IPS-18a (cell line): ENCODE measurements at regions not wholly inside any gene's neighbourhood (a gene's known extent, or its start where the extent isn't known, plus 50 kb on each side); places are given as distances from the start of the nearest gene placed in this dataset.
"Not testable (repeated sequence)": the region's sequence is repeated elsewhere in the genome, so short reads cannot be mapped to it uniquely, and the experiment has no call there.

ENCODE experiments used
- H3K27ac ChIP-seq: one replicate; pipeline ENCODE4 v1.5.1; 2013; ENCODE audit warnings: low read length
- H3K27me3 ChIP-seq: one replicate; pipeline ENCODE4 v1.6.1; 2013; ENCODE audit warnings: mild to moderate bottlenecking, low read length; ENCODE audit not compliant: control insufficient read depth, insufficient read depth
- H3K36me3 ChIP-seq: one replicate; pipeline ENCODE4 v1.6.1; 2013; ENCODE audit warnings: low read depth, low read length; ENCODE audit not compliant: control insufficient read depth
- H3K4me1 ChIP-seq: one replicate; pipeline ENCODE4 v1.6.1; 2013; ENCODE audit warnings: low read depth, low read length; ENCODE audit not compliant: control insufficient read depth
- H3K4me3 ChIP-seq: one replicate; pipeline ENCODE4 v1.5.1; 2013; ENCODE audit warnings: low read length
- H3K9ac ChIP-seq: one replicate; pipeline ENCODE4 v1.6.1; 2013; ENCODE audit warnings: mild to moderate bottlenecking, low read length, moderate library complexity
- H3K9me3 ChIP-seq: one replicate; pipeline ENCODE4 v1.6.1; 2013; ENCODE audit warnings: low read depth, low read length; ENCODE audit not compliant: control insufficient read depth

DNA sequence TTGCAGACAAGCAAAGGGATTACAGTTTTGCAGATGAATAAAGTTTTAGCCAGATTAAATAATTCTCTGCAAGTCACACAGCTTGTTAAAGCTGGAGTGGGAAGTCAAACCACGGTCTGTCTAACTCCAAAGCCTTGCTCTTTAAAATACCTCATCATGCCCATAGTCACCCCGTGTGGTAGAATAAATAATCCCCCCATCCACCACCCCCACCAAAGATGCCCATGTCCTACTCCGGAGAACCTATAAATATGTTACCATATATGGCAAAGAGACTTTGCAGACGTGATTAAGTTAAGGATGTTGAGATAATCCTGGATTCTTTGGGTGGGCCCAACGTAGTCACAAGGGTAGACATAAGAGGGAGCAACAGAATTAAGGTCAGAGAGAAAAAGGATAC, 118.7 kb downstream of the BEND2 start:
- no peaks in the 10 kb centered on the region for H3K27me3 ChIP-seq
- no peaks in the 10 kb centered on the region for H3K36me3 ChIP-seq
- H3K9me3 ChIP-seq, result no peaks in the 10 kb centered on the region
- no peak overlapping the region for H3K27ac ChIP-seq
- H3K9ac ChIP-seq, result no peak overlapping the region
- peaks cover 7% of the 10 kb centered on the region for H3K4me1 ChIP-seq
- H3K4me3 ChIP-seq, result no peak overlapping the region

DNA sequence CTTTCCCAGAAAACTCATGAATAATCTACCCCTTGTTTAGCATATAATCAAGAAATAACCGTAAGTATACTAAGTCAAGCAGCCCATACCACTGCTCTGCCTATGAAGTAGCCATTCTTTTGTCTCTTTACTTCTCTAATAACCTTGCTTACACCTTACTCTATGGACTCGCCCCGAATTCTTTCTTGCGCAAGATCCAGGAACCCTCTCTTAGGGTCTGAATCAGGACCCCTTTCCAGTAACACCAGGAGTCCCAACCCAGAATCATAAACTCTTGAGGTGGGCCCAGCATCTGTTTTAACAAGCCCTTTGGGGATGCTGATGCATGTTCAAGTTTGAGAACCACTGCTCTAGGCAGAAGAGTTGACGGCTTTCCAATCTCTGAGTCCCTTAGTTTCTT, 119.6 kb downstream of the BEND2 start:
- H3K4me3 ChIP-seq, result no peak overlapping the region
- H3K9ac ChIP-seq, result no peak overlapping the region
- no peak overlapping the region for H3K27ac ChIP-seq
- H3K36me3 ChIP-seq, result no peaks in the 10 kb centered on the region
- no peaks in the 10 kb centered on the region for H3K9me3 ChIP-seq
- peaks cover 7% of the 10 kb centered on the region for H3K4me1 ChIP-seq
- H3K27me3 ChIP-seq, result no peaks in the 10 kb centered on the region

DNA sequence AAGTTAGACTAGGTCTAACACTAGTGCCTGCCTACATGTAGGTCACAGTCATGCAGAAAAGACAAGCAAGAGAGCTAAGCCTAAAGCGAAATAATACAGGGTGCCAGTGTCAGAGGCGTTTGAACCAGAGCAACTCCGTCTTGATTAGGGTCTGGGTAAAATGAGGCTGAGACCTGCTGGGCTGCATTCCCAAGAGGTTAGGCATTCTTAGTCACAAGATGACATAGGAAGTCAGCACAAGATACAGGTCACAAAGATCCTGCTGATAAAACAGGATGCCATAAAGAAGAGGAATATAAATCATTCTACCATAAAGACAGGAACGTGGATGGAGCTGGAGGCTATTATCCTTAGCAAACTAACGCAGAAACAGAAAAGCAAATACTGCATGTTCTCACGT, 120.9 kb downstream of the BEND2 start:
- Histone ChIP-seq H3K9ac (no peak overlapping the region), H3K27me3 (no peaks in the 10 kb centered on the region), H3K27ac (no peak overlapping the region), H3K36me3 (no peaks in the 10 kb centered on the region), H3K4me3 (no peak overlapping the region), H3K9me3 (peaks cover 4% of the 10 kb centered on the region), H3K4me1 (peaks cover 7% of the 10 kb centered on the region)

DNA sequence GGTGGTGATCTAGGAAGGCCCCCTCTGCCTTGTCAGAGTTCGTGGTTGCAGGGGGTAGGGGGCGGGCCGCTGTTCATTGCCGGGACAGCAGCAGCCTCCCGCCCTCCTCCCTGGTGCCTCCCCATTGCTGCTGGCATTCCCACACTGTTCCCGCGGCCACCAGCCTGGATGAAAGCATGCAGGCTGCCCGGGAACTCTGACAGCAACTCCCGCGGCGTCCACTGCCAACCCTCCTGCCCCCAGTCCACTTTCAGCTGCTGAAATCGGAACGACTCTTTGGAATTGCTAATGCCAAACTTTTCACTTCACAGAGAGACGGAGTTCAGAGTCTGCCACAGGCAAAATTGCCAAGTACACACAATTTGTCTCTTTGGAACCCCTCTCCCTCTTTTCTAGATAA, 121.9 kb downstream of the BEND2 start:
- no peaks in the 10 kb centered on the region for H3K27me3 ChIP-seq
- H3K9me3 ChIP-seq, result peaks cover 4% of the 10 kb centered on the region
- H3K4me3 ChIP-seq, result peak overlapping the region; percentile 8
- peaks cover 7% of the 10 kb centered on the region for H3K4me1 ChIP-seq
- no peak overlapping the region for H3K27ac ChIP-seq
- no peak overlapping the region for H3K9ac ChIP-seq
- H3K36me3 ChIP-seq, result no peaks in the 10 kb centered on the region

DNA sequence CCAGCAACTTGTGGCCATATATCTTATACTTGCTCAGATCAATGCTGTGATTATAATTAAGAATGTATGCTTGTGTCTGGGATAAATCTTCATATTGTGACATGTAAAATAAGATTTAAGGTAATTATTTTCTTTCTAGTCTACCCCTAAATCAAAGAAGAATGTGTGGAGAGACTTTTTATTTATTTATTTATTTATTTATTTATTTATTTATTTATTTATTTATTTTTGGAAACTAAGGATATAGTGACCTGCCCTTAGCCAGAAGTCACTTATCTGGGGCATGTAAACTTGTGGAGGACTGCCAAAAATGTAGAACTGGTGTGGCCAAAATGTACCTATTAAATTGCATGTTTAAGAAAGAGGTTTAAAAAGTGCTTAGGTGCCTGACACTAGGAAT, 144.3 kb downstream of the BEND2 start:
- Histone ChIP-seq H3K27me3 (no peaks in the 10 kb centered on the region), H3K4me1 (peaks cover 8% of the 10 kb centered on the region), H3K27ac (no peak overlapping the region), H3K9me3 (peaks cover 10% of the 10 kb centered on the region), H3K4me3 (no peak overlapping the region), H3K36me3 (no peaks in the 10 kb centered on the region), H3K9ac (no peak overlapping the region)

- no peak overlapping the region for H3K27ac ChIP-seq
- H3K4me1 ChIP-seq, result peaks cover 8% of the 10 kb centered on the region
- no peak overlapping the region for H3K4me3 ChIP-seq
- H3K9ac ChIP-seq, result no peak overlapping the region
- H3K9me3 ChIP-seq, result peaks cover 12% of the 10 kb centered on the region
- no peaks in the 10 kb centered on the region for H3K36me3 ChIP-seq
- H3K27me3 ChIP-seq, result no peaks in the 10 kb centered on the region
These were observed 145.1 kb downstream of the BEND2 start for GRCh38 chrX:18075603-18076002.

- not testable (repeated sequence) for H3K4me1 ChIP-seq, H3K36me3 ChIP-seq, H3K27ac ChIP-seq, H3K4me3 ChIP-seq, H3K9ac ChIP-seq, H3K9me3 ChIP-seq, H3K27me3 ChIP-seq
These were observed 152.6 kb downstream of the BEND2 start for GRCh38 chrX:18068045-18068444.

GRCh38 chrX:18065956-18066355, 154.7 kb downstream of the BEND2 start:
- no peaks in the 10 kb centered on the region for H3K36me3 ChIP-seq
- H3K27ac ChIP-seq, result no peak overlapping the region
- no peak overlapping the region for H3K4me3 ChIP-seq
- H3K9me3 ChIP-seq, result peaks cover 4% of the 10 kb centered on the region
- no peaks in the 10 kb centered on the region for H3K27me3 ChIP-seq
- no peak overlapping the region for H3K9ac ChIP-seq
- peaks cover 4% of the 10 kb centered on the region for H3K4me1 ChIP-seq

DNA sequence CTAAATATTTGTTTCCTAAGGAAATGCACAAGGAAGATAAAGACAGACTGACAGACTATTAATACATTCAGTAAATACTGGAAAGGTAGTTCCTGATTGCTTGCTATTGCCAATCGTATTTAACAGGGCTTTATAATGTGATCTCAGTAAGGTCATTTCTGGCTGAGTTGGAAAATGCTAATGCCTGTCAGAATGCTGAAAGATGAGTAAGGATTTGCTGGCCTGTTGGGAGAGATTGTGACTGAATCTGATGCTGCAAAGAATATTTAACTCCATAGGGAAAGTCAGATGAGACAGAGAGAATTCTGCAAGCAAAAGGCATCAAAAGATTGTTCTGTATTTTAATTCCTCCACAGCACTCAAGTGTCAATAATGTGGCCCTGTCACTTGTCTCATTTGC, 169.0 kb downstream of the BEND2 start:
- H3K9ac ChIP-seq, result no peak overlapping the region
- H3K27me3 ChIP-seq, result no peaks in the 10 kb centered on the region
- H3K4me1 ChIP-seq, result no peaks in the 10 kb centered on the region
- H3K4me3 ChIP-seq, result no peak overlapping the region
- H3K9me3 ChIP-seq, result peaks cover 15% of the 10 kb centered on the region
- no peak overlapping the region for H3K27ac ChIP-seq
- H3K36me3 ChIP-seq, result no peaks in the 10 kb centered on the region

- Histone ChIP-seq H3K9me3 (peaks cover 13% of the 10 kb centered on the region), H3K4me1 (no peaks in the 10 kb centered on the region), H3K36me3 (no peaks in the 10 kb centered on the region), H3K4me3 (no peak overlapping the region), H3K27ac (no peak overlapping the region), H3K9ac (no peak overlapping the region), H3K27me3 (no peaks in the 10 kb centered on the region)
These were observed 173.2 kb downstream of the BEND2 start for GRCh38 chrX:18047491-18047890.

DNA sequence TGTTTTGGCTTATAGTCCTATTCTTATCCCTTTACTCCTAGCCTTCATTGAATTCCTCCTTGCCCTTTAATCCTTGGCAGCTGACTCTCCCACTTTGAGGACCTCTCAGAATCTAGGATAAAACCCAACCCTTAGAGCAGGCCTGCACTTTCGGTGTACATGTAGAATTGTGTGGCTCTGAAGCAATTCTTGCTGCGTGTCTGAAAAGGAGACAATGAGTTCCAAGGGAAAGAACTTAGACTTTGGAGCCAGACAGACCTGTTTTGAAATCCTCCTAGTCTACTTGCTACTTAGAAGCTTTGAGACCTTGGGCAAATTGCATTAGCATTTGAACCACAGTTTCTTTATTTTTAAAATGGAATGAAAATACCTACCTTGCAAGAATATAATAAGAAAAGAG, 175.2 kb downstream of the BEND2 start:
- no peaks in the 10 kb centered on the region for H3K4me1 ChIP-seq
- no peak overlapping the region for H3K4me3 ChIP-seq
- no peaks in the 10 kb centered on the region for H3K27me3 ChIP-seq
- no peak overlapping the region for H3K27ac ChIP-seq
- no peak overlapping the region for H3K9ac ChIP-seq
- H3K36me3 ChIP-seq, result no peaks in the 10 kb centered on the region
- peaks cover under 1% of the 10 kb centered on the region for H3K9me3 ChIP-seq

DNA sequence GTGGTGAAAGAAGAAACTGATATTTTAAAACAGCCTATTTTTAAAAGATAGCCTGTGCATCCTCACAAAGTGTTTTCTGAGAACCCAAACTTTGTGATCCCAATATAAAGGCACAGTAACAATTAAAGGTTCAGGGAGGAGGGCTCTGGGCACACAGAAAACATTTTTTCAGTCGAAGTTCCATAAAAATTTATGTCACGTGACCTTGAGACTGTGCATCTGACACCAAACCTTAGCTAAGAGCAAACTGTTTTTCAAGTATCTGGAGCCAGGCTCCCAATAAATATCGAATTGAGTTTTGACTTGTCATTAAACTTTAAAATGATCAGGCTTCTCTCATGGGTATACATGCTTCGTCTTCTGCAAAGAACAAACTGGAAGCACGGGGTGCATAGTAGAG, 177.9 kb downstream of the BEND2 start:
- H3K9me3 ChIP-seq, result no peaks in the 10 kb centered on the region
- H3K4me1 ChIP-seq, result no peaks in the 10 kb centered on the region
- no peak overlapping the region for H3K4me3 ChIP-seq
- H3K27ac ChIP-seq, result no peak overlapping the region
- no peaks in the 10 kb centered on the region for H3K36me3 ChIP-seq
- H3K9ac ChIP-seq, result no peak overlapping the region
- no peaks in the 10 kb centered on the region for H3K27me3 ChIP-seq
